HG02852 (cell line): ENCODE measurements at regions not wholly inside any gene's neighbourhood (a gene's known extent, or its start where the extent isn't known, plus 50 kb on each side); places are given as distances from the start of the nearest gene placed in this dataset.
"Not testable (repeated sequence)": the region's sequence is repeated elsewhere in the genome, so short reads cannot be mapped to it uniquely, and the experiment has no call there.

ENCODE experiments used
- ATAC-seq: cut with Tn5 transposase; IDR thresholded peaks from one replicate; pipeline ENCODE4 v1.9.1; 2021; ENCODE audit warnings: mild to moderate bottlenecking, moderate library complexity; ENCODE audit not compliant: unreplicated experiment

DNA sequence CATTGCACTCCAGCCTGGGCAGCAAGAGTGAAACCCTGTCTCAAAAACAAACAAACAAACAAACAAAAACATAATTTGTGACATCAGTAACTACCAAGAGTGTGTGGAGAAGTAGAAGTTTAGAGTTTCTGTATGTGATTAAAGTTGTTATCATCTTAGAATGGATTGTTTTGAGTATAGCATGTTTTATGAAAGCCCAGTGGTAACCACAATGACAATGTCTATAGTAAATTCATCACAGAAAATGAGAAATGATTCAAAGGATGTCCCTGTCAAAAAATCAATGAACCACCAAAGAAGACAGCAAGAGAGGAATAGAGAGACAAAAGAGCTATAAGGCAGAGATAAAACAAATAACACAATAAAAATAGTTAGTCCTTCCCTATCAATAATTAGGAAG is 1299.2 kb downstream of the CNTNAP5 start:
- ATAC-seq, result no peak

DNA sequence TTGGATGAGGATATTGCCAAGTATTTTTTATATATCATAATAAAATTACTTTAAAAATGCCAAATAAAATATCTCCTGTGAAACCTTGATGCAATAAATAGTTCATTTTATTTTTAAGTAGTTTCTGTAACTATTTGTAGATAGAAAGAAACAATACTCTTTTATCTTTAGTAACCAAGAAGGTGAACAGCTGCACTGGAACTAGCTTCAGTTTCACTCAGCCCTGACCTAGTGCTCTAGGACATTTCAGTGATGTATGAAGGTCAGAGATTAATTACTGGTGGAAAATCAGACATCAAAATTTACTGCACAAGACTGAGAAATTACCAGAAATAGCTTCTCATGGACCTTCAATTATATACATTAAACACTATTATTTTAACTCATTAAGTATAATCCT is 1305.0 kb downstream of the CNTNAP5 start:
- peak; percentile 97 for ATAC-seq

DNA sequence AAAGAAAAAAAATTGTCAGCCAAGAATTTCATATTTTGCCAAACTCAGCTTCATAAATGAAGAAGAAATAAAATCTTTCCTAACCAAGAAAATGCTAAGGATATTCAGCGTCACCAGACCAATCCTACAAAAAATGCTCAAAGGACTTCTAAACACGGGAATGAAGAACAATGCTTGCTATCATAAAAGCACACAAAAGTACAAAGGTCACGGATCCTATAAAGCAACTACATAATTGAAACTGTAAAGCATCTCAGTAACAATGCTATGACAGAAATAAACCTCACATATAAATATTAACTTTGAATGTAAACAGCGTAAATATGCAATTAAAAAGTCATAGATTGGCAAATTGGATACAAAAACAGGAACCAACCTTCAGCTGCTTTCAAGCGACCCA is 1314.6 kb upstream of the GYPC start:
- no peak for ATAC-seq

DNA sequence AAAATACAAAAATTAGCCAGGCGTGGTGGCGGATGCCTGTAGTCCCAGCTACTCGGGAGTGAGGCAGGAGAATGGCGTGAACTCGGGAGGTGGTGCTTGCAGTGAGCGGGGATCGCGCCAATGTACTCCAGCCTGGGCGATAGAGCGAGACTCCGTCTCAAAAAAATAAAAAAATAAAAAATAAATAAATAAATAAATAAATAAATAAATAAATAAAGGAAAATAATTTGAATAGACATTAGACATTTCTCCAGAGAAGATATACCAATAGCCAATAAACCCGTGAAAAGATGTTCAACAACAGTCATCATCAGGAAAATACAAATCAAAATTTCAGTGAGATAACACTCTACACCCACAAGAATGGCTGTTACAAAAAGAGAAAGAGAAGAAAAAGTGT is 1302.4 kb upstream of the GYPC start:
- not testable (repeated sequence) for ATAC-seq

DNA sequence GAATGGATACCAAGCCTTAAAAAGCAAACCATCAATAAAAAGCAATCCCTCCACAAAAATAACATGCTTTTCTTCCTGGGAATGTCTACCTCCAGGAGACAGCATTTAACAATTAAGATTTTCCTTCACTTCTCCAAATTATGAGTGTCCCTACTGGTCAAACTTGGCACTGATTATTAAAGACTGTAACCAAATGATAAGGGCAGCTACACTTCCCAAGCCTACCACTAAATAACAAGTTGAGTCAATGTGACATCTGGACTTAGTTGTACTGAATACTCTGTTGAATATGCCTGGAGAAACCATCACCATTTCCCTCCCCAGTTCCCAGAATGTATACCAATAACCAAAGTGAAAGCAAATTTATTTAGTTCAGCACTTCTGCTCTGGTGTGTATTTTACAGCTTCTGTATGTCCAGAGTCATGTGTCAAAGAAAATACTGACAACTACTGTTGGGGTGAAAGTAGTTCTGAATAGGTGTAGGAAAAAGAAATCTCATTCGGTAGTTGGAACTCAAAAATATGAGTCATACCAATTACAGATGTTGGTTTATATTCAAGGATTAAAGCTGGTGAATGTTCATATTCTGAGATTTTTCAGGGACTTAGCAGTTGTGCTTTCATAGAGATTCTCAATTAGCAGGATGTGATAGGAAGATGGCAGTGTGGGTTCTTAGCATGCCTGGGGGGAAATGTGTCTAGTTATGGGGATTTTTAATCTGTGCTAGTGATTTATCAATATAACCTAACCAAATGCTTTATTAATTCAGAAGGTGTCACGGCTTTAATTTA is 1291.6 kb upstream of the GYPC start:
- no peak for ATAC-seq

DNA sequence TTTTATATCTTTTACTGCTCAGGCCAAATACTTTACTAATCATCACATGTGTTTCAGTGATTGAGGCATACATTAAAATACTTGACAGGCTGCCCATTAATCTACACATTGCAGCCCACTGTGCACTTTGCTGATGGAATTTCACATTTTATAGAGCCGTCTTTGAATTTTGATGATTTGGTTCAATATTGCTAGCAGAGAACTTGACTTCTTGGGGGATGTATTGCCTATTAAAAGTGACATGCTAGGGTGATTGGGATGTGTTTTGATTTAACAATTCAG is 1291.0 kb upstream of the GYPC start:
- ATAC-seq, result no peak

DNA sequence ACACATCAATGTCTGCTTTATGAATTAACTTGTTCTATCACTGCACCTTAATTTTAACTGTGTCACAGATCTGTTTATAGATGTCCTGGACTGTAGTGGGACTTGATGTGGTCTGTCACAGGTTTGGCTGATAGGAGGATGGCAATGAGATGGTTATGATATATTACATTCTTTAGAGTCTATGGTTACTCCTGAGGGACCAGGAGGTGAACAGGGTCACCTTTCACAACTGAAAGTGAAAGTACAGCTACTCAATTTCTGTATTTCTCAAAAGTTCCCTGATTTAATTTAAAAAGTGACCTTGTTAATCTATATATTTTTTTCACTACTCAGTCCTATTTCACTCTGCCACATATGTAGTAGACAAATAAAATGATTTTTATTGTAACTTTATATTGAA is 1284.1 kb upstream of the GYPC start:
- no peak for ATAC-seq

DNA sequence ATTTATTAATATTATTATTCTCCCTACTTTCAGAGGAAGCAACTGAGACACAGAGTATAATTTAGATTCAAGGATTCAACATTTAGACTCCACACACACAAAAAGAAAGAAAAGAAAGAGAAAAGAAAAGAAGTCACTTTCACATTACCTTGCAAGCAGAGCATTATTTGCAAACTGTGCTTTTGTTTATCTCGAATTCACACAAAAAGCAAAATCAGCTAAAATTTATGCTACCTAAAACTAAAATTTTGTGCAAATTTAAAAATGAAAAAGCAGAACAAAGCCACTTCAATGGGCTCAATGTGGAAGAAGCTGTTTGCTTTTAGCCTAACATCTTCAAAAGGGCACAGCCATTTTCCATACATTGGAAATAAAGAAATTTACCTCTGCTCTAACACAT is 1282.7 kb upstream of the GYPC start:
- ATAC-seq, result no peak

DNA sequence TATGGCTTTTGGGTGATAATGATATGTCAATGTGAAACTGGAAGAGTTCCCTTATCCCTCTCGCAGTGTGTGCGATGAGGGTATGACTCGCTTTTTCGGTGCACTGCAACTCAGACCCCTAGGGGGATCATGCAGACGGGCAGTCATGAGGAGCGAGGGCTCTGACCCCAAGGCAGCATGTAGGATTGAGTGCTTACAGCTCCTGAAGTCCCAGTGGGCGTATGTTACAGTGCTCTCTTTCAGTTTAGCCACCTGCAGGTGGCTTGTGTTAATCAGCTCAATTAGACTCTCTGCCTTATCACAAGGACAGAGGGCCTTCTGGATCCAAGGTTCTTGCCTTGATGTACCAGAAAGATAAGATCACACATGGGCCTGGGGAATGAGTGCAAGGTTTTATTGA is 1269.9 kb upstream of the GYPC start:
- ATAC-seq, result peak; percentile 86

DNA sequence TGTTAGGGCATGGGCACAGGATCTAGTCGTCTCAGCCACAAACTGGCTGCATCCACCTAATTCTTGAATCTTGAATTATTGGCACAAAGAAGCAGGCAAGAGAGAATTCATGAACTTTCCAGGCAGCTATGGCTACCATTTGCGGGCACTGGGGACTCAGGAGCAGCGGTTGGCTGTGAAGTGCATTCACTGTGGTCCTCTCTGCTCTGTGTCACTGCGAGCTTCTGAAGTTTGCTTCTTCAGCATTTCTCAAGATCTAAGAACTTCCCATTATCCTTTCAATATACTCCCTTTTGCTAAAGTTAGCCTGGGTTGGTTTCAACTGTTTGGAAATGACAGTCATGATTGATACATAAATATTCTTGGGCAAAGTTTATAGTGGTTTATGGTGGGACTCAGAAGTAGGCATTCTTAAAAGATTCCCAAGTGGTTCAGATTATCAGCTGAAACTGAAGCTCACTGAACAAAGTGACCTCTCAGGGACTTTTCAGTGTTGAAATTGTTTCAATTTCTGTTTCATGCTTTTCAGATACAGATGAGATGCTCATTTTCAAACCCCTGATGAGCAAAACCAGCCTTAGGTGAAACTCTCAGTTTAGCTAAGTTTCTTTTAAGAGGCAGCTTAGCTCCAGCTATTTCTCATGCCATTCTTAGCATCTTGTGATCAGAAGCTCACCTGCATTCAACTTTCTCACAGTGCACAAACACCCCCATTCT is 1258.3 kb upstream of the GYPC start:
- peak; percentile 86 for ATAC-seq

DNA sequence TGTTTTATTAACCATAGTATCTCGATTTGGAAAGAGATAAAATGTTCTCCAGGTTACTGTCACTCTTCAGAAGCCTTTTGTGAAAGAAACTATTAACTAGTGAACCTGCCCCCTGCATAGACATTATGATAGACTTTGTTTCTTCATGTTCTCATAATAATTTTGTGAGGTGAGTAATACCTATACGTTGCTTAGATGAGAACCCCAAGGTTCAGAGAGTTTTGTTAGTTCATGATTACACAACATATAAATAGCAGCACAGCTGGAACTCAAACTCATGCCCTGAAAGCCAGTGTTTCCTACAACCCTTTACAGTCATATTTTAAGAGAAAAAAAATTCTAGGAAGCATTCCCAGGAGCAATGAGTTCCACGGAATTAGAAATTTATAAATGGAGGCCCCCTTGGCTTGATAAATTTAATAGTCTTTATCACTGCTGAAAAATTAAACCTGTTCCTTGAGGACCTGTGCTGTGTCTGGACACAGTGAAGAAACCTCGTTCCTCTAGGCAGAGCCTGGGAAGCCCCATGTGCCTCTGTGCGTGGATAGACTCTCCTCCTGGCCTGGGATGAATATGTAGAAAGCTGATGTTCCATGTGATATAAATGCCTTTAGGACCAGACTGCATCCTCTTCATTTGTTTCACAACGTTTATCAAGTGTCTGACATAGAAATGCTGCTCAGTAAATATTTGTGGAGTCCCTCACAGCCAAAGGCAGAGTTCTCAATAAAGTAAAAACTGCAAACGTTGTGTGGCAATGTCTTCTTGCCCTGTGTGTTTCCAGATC is 1257.0 kb upstream of the GYPC start:
- peak; percentile 41 for ATAC-seq

DNA sequence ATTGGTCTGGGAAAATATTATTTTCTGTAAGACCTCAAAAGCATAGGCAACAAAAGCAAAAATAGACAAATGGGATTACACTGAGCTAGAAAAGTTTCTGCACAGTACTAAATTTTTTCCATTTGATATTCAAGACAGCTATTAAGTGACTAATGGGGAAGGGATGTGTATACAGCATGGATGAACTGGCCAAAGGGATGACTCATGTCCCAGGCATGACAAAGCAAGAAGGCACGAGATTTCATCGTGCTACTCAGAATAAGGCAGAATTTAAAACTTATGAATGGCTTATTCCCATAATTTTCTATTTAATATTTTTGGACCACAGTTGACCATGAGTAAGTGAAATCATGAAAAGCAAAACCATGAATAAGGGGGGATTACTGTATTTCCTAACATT is 1250.1 kb upstream of the GYPC start:
- no peak for ATAC-seq

DNA sequence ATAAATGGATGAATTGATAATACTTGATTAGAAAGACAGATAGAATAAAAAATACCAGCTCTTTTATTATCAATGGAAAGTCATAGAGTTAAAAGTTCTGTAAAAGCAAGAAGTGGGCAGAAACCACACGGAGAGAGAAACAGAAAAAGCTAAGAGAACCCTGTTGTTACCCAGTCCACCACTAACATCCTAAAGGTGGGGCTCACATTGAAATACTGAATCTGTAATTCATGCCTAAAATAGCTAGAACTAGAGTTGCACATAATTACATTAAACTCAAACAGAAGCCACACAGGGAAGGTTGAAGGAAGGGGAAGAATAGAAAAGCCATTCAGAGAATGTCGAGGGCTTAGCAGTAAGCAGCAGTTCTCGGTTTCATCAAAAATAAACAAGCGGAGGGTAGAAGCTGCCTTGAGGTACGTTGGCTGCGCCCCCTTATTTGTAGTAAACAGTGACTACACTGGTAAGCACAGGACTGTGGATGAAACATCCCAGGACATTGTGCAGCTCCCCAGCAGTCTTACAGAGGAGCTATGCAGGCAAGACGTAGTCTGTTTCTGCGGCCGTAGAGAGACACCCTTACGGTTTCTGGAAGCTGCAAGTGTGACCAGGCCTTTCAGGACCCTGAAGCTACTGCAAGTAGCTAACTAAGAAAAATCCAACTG is 1247.0 kb upstream of the GYPC start:
- ATAC-seq, result no peak

DNA sequence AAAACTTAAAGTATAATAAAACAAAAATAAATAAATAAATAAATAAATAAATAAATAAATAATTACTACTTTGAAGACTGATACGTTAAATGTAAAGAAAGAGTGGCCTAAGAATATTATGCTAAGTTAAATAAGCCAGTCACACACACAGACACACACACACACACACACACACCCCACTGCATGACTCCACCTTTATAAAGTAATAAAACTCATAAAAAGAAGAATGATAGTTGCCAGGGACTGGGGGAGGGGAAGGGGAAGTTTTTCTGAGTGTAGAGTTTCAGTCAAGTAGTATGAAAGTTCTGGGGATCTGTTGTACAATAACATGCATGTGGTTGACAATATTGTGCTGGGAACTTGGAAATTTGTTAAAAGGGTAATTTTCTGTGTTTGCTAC is 1237.5 kb upstream of the GYPC start:
- ATAC-seq, result no peak

DNA sequence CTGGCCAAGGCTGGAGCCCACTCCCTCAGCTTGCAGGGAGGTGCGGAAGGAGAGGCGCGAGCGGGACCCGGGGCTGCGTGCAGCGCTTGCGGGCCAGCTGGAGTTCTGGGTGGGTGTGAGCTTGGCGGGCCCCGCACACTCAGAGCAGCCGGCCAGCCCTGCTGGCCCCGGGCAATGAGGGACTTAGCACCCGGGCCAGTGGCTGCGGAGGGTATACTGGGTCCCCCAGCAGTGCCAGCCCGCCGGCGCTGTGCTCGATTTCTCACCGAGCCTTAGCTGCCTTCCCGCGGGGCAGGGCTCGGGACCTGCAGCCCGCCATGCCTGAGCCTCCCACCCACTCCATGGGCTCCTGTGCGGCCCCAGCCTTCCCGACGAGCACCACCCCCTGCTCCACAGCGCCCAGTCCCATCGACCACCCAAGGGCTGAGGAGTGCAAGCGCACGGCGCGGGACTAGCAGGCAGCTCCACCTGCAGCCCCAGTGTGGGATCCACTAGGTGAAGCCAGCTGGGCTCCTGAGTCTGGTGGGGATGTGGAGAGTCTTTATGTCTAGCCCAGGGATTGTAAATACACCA is 1233.7 kb upstream of the GYPC start:
- not testable (repeated sequence) for ATAC-seq

DNA sequence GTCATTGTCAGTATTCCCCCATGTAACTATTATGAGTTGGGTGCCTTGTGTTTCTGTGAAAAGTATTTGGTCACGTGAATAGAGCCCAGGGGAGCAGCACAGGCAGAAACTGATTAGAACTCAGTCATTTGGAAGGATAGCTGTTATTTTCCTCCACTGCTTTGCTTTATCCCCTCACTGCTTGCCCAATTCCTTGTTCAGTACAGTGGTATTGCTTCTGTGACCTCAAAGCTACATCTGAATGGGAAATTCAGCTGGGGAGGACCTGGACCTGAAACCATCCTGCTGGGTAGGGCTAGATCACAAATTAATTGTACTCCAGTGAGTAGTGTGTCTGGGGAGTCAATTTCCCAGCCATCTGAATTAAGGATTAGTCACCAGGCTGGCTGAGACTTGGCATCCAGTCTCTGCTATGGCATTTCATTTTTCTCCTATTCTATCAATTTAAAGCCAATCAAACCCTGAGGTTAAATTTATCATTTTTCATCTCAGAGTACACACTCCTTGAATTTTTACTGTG is 1231.6 kb upstream of the GYPC start:
- ATAC-seq, result no peak

DNA sequence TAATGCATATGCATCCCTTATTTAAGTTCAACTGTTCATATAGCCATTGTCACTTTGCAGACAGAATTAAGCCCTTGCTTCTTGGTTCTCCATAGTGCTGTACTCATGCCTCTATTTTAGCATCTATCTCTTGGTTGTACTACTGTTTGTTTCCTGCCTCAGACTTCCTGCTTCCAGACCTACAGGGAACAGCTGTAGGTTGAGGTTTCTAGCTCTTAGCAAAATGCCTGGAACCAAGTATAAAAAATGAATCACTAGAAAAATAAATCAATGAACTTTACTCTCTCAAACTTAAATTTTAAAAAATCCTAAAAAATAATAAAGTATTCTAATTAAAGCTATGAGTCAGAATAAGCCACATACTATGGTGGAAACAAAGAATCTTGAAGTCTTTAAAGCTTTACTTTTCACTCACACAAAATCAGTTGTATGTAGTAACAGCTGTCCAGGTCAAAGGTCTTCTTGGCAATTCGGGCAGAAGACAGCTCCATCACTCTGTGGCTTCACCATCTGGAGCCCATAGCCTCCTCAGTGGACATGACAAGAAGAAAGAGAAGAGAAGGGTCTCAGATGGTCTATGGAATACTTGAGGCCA is 1228.1 kb upstream of the GYPC start:
- ATAC-seq, result no peak

DNA sequence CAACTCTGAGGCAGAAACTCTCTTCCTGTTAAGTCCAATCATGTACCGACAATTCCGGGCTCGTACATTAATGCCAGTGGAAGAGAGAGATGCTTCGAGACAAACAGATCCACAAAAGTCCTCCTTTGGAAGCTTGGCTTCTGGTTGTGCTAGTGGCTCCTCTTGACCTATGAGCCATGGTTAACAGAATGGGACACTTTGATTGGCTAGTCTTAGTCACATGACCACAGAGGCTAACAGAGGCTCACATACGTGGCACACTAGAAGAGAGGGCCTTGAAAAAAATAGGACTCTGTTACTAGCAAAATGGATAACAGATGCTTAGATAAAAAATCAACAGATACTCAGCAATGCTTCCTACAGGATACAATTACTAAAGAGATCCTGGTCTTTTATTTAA is 1211.9 kb upstream of the GYPC start:
- ATAC-seq, result no peak

DNA sequence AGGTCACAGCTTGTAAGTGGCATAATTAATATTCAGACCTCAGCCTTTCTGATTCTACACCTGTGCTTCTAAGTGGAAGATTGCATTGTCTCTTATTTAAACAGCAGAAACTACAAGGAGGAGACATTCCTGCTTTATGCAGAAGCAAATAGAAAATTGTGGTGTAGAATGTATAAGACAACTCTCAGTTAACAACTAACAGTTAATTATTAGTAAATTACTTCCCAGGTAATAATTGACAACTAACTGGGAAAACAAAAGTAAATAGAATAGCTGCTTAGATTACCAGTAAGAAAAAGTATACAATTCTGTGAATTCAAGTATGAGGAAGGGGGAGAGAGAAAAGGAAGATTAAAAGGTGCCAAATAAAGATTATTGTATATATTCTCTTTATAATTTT is 1210.5 kb upstream of the GYPC start:
- no peak for ATAC-seq

DNA sequence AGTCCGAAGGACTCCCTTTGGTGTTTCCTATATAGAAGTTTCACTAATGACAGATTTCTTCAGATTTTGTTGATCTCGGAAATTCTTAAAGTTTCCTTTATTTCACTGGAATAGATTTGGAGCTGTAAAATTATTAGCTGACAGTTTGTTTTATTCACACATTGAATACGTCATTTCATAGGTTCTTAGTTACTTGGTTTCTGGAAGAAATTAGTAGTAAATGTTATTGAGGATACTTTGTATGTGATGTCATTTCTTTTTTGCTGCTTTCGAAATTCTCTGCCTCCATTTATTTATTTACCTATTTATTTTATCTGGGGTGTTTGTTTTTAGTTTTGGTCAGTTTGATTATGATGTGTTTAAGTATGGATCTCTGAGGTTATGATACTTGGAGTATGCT is 1205.9 kb upstream of the GYPC start:
- ATAC-seq, result no peak

DNA sequence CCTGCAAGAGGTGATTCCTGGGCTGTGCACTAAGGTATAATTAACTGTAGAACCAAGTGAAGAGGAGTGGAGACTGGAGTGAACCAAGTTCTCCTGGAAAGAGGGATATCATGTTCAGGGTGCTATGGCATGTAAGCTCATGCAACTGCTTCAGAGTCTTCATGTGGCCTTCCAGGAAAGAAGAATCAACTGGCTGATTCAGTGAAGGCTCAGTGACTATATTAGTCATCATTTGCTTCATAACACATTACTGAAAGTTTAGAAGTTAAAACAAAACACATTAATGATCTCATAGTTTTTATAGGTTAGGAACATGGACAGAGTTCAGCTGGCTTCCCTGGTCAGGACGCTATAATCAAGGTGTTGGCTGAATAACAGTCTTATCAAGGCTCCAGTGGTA is 1200.8 kb upstream of the GYPC start:
- ATAC-seq, result peak; percentile 53
